B cell (primary cell): ENCODE measurements at regions not wholly inside any gene's neighbourhood (a gene's known extent, or its start where the extent isn't known, plus 50 kb on each side); places are given as distances from the start of the nearest gene placed in this dataset.

Experiments
- EZH2 ChIP-seq: IDR thresholded peaks from 2 replicates; pipeline ENCODE4 v1.6.1; 2012; ENCODE audit warnings: borderline replicate concordance, low read depth, mild to moderate bottlenecking, moderate library complexity, low read length; ENCODE audit not compliant: insufficient read depth, poor library complexity, severe bottlenecking
- TF ChIP-seq, protein P1 (sequence below): fragments of 200-600 bp; IDR thresholded peaks from one replicate; pipeline ENCODE4 v1.8.0; 2022; ENCODE audit warnings: antibody characterized with exemption, mild to moderate bottlenecking

DNA sequence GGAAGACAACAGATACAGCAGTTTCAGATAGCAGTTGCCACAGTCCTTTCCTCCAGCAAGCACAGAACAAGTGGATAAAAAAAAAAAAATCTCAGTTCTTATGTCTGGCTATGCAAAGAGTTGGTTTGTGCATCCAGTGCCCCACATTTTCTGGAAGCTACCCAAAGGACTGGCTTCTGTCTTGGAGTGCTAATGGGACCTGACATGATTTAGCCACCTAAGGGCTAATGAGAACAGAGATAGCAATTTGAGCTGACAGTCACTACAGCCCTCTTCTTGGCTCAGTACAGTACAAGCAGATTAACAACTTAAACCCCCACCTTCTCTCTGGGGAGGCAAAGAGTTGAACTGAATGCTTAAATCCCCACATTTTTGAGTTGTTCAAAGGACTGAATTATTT, 976.8 kb downstream of the TBC1D32 start:
- TF ChIP-seq, protein P1, sequence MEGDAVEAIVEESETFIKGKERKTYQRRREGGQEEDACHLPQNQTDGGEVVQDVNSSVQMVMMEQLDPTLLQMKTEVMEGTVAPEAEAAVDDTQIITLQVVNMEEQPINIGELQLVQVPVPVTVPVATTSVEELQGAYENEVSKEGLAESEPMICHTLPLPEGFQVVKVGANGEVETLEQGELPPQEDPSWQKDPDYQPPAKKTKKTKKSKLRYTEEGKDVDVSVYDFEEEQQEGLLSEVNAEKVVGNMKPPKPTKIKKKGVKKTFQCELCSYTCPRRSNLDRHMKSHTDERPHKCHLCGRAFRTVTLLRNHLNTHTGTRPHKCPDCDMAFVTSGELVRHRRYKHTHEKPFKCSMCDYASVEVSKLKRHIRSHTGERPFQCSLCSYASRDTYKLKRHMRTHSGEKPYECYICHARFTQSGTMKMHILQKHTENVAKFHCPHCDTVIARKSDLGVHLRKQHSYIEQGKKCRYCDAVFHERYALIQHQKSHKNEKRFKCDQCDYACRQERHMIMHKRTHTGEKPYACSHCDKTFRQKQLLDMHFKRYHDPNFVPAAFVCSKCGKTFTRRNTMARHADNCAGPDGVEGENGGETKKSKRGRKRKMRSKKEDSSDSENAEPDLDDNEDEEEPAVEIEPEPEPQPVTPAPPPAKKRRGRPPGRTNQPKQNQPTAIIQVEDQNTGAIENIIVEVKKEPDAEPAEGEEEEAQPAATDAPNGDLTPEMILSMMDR: no peak
- no peak for TF ChIP-seq EZH2
